HEK293T (cell line): ENCODE measurements at regions not wholly inside any gene's neighbourhood (a gene's known extent, or its start where the extent isn't known, plus 50 kb on each side); places are given as distances from the start of the nearest gene placed in this dataset.
"Not testable (repeated sequence)": the region's sequence is repeated elsewhere in the genome, so short reads cannot be mapped to it uniquely, and the experiment has no call there.

Experiments
- L3MBTL2 ChIP-seq: fragments of 450-650 bp; conservative IDR thresholded peaks from 2 replicates; pipeline ENCODE4 v1.6.1; 2016; ENCODE audit warnings: mild to moderate bottlenecking
- NFRKB ChIP-seq: fragments of 450-650 bp; IDR thresholded peaks from 2 replicates; pipeline ENCODE4 v1.6.1; 2016; ENCODE audit warnings: mild to moderate bottlenecking, moderate library complexity
- PKNOX1 ChIP-seq: fragments of 450-650 bp; IDR thresholded peaks from 2 replicates; pipeline ENCODE4 v1.6.1; 2016

GRCh38 chr2:95657937-95658336, 66.1 kb downstream of the TRIM43 start:
- TF ChIP-seq PKNOX1, NFRKB, L3MBTL2: not testable (repeated sequence)
